GM19351 (cell line): ENCODE measurements at regions not wholly inside any gene's neighbourhood (a gene's known extent, or its start where the extent isn't known, plus 50 kb on each side); places are given as distances from the start of the nearest gene placed in this dataset.
"Not testable (repeated sequence)": the region's sequence is repeated elsewhere in the genome, so short reads cannot be mapped to it uniquely, and the experiment has no call there.

Experiments
- ATAC-seq: cut with Tn5 transposase; IDR thresholded peaks from one replicate; pipeline ENCODE4 v1.9.1; 2021; ENCODE audit warnings: mild to moderate bottlenecking, moderate library complexity; ENCODE audit not compliant: unreplicated experiment

DNA sequence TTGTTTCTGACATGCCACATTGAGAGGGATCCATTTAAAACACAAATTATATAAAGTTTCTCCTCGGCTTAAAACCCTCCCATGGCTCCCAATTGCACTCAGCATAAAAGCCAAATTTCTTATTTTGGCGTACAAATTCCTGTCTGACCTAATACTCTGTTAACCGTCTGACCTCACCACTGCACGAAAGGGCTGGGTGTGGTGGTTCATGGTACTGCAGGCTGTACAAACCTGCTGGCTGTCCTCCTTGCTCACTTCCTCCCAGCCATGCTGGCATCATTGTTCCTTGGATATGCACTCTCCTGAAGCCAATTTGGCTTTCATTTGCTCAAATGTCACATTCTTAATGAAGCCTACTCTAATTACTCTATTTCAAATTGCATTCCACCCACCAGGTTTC lies 301.6 kb upstream of the C16orf82 start:
- peak; percentile 67 for ATAC-seq

GRCh38 chr16:26768385-26769010 lies 298.2 kb upstream of the C16orf82 start:
- ATAC-seq: no peak

- no peak for ATAC-seq
Measured at GRCh38 chr16:26770547-26770946, 296.2 kb upstream of the C16orf82 start.

- ATAC-seq: no peak
Measured at GRCh38 chr16:26772503-26772902, 294.2 kb upstream of the C16orf82 start.

DNA sequence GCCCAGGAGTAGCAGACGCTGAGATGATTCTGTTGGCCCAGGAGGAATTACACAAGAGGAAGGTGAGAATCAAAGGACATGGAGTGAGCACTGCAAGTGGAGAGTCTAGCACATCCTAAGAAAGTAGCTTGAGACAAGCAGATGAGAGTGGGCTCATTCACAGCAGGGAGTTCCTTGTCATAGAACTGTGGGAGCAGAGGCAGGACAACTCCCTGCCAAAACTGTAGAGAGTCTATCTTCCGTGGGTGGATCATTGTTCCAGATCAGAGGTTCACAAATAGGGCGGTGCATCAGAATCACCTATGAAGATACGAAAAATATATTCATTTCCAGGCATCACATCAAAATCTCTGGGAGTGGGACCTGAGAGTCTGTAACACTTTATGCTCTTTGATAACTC lies 288.9 kb upstream of the C16orf82 start:
- no peak for ATAC-seq

DNA sequence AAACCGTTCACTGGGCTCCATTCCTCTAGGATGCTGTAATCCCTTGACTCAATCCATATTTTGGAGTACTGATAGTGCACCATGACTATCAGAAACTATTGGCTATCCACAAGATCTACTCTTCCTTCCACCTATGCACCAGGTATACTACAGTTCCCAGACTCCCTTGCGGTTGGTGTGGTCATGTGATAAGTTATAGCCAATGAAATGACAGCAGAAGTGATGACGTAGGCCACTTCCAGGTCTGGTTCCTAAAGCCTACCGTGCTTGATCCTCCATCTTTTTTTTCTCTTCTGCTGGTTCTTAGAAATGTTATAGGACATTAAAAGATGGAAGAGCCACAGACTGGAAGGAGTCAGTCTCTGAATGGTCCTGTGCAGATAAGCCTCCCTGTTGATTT lies 278.8 kb upstream of the C16orf82 start:
- ATAC-seq: no peak

- no peak for ATAC-seq
Measured at GRCh38 chr16:26791169-26791568, 275.6 kb upstream of the C16orf82 start.

- ATAC-seq: no peak
Measured at GRCh38 chr16:26795184-26795583, 271.5 kb upstream of the C16orf82 start.

GRCh38 chr16:26801628-26802027 lies 265.1 kb upstream of the C16orf82 start:
- ATAC-seq: no peak

DNA sequence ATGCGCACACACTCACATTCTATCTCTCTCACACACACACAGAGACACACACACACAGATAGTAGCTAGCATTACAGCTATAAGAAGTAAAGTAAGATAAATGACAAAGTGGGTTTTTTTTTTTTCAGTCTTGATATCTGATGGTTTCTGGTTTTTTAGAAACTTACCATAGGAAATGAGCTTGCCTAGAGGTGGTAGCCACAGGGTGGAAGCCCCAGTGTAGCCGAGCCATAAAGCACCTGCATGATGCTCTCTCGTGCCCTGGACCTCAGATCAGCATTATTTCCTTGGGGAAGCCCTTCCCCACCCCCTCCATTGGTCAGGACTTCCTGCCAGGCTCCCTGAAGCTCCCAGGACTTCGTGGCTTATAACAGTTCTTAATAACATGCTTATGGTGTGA lies 264.3 kb upstream of the C16orf82 start:
- no peak for ATAC-seq

GRCh38 chr16:26802965-26803364 lies 263.8 kb upstream of the C16orf82 start:
- no peak for ATAC-seq

GRCh38 chr16:26806657-26807056 lies 260.1 kb upstream of the C16orf82 start:
- ATAC-seq: no peak

- ATAC-seq: no peak
Measured at GRCh38 chr16:26809461-26809860, 257.3 kb upstream of the C16orf82 start.

DNA sequence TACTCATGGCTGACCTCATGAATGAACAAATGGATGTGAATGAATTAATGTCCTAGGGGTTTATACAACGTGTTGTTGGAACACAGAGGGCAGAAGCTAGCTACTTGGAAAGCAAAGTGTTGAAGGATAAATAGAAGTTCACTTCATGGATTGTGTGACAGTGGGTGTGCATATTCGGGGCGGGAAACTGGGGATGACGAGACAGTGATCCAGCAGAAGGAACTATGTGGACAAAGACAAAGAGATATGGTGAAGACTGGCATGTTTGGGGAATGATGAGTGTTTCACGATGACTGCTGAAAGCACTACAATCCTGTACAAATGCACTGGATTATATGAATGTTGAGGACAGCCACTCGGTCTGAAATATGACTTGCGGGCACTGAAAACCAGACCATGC lies 250.5 kb upstream of the C16orf82 start:
- ATAC-seq: no peak

DNA sequence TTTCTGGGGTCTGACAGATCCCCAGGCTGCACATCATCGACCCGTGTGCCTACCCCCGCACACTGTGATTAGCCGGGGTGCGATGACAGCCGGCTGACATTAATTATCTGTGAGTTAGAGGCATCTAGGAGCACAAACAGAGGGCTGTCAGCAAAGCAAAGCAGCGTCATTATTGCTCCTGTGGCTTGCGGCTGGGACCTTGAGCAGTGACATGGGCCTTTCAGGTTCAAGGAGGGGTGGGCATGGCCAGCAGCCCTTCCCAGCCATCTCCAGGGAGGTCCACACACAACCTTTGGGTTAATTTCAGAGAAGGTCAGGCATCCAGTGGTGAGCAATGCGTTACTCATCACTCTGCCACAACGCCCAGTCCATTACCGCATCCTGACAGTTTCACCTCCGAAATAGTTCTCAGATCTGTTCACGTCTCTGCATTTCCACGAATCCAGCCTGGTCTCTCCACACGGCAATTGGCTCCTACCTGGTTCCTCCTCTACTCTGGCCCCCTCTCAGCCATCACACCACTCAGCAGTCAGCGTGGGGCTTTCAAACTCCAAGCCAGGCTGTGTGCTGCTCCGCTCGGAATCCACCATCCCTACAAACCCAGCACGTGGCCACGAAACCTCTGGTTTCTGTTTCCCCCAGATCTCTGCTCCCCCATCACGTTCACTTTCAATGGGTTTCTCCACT lies 249.7 kb upstream of the C16orf82 start:
- ATAC-seq: no peak

GRCh38 chr16:26818393-26818792 lies 248.3 kb upstream of the C16orf82 start:
- ATAC-seq: no peak

DNA sequence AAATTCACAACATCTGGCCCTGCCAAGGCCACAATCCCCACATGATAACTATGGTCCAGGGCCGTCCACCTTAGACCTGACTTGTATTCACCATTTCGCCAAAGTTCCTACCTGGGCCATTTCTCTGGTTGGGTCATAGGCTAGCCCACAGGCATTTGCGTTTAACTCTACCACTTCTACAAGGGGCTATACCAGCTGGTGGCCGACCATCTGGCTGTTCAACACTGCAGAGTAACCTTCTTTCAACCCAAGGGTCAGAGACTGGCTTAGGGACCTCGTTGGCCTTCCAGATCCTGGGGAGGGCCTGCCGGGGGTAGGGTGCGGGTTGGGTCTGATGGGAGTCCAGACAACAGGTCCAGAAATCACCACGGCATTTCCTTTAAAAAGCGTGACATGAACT lies 242.3 kb upstream of the C16orf82 start:
- no peak for ATAC-seq

GRCh38 chr16:26826500-26826899 lies 240.2 kb upstream of the C16orf82 start:
- ATAC-seq: no peak

DNA sequence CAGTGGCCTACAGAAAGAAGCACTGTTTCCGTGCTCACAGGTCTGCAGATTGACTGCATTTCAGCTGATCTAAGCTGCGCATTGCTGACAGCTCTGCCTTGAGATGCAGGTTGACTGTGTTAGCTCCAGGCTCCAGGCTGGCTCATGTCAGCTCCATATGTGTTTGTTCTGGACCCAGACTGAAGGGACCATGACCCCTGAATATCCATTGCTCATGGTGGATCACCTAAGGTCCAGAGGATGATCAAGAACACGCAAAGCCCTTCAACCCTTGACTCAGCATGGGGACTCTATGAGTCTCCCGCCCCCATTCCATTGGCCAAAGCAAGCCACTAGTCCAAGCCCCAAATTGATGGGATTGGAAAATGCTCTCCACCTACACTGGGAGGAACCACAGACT lies 239.3 kb upstream of the C16orf82 start:
- no peak for ATAC-seq

GRCh38 chr16:26830428-26831127 lies 236.1 kb upstream of the C16orf82 start:
- ATAC-seq: no peak

GRCh38 chr16:26836114-26836513 lies 230.6 kb upstream of the C16orf82 start:
- ATAC-seq: not testable (repeated sequence)

DNA sequence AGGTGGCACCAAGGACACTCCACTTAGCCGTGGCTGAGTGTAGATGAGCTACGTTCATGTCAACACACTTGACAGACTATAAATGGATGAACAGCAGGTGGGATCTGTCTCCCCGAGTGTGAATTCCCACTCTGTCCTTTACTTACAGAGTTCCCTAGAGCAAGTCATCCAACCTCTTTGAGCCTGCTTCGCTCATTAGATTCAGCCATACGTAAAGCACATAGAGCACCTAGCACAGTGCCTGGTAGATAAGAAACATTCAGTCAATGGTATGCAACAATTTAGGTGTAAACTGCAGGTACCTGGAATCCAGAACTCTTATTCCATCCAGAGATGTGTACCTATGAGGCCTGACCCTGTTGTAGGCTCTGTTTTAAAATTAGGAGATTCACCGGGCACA lies 227.8 kb upstream of the C16orf82 start:
- no peak for ATAC-seq
